Stomach (tissue), 8 donors: ENCODE measurements at regions not wholly inside any gene's neighbourhood (a gene's known extent, or its start where the extent isn't known, plus 50 kb on each side); places are given as distances from the start of the nearest gene placed in this dataset.

Experiments
- DNase-seq, 2 donors: peaks; one replicate each; pipeline versions ENCODE4 v3.0.0 to v3.0.0-alpha.2; 2013 to 2019
- H3K27ac ChIP-seq, 5 donors: fragments of 200-600 bp in 4 of 5; sonication (generic) in 4 of 5; one replicate each; pipeline ENCODE4 v1.5.1; 2013 to 2019; ENCODE audit warnings: mild to moderate bottlenecking in 1 of 5, moderate library complexity in 1 of 5
- H3K27me3 ChIP-seq, 3 donors: fragments of 200-600 bp; sonication (generic); one replicate each; pipeline ENCODE4 v1.5.1; 2017 to 2019; ENCODE audit warnings: mixed run types in 1 of 3
- H3K36me3 ChIP-seq, 4 donors: fragments of 200-600 bp; sonication (generic); 1 replicate in 3 of 4; 2 replicates in 1 of 4; pipeline ENCODE4 v1.5.1; 2016 to 2019
- H3K4me1 ChIP-seq, 4 donors: fragments of 200-600 bp; sonication (generic); one replicate each; pipeline ENCODE4 v1.5.1; 2016 to 2019
- H3K4me3 ChIP-seq, 4 donors: fragments of 200-600 bp; sonication (generic) in 3 of 4; one replicate each; pipeline ENCODE4 v1.5.1; 2016 to 2019; ENCODE audit warnings: mild to moderate bottlenecking in 1 of 4
- H3K9me3 ChIP-seq, 4 donors: fragments of 200-600 bp; sonication (generic); one replicate each; pipeline ENCODE4 v1.5.1; 2016 to 2019
- EP300 ChIP-seq: sonication (generic); formaldehyde crosslinking; IDR thresholded peaks from one replicate; pipeline ENCODE4 v1.6.1; 2017; ENCODE audit warnings: antibody characterized with exemption
- POLR2A ChIP-seq, 4 donors: fragments of 450-650 bp; IDR thresholded peaks; one replicate each; pipeline ENCODE4 v1.6.1; 2016; ENCODE audit warnings: antibody characterized with exemption in 4 of 4, control low read depth in 2 of 4, mild to moderate bottlenecking in 1 of 4, moderate library complexity in 1 of 4
- POLR2AphosphoS5 ChIP-seq, 3 donors: sonication (generic); formaldehyde crosslinking; IDR thresholded peaks; one replicate each; pipeline ENCODE4 v1.6.1; 2016; ENCODE audit warnings: antibody characterized with exemption in 3 of 3
- WGBS, 5 donors: extraction: QIAGEN DNeasy Blood & Tissue Kit in 3 of 5; methylation state at CpG; one replicate each; pipeline versions ENCODE4 v1.1.5 to v1.1.7; 2013 to 2018; 5-methylcytosine and 5-hydroxymethylcytosine counted together
- intact Hi-C: fragments of 100-400 bp; cut with DNase I; formaldehyde crosslinking; loops from one replicate; pipeline ENCODE4 v1.15.1; 2023; ENCODE audit warnings: low total_unique reads
- TF ChIP-seq, protein P1 (sequence below), 7 experiments: fragments of 450-650 bp in 4 of 7; fragments of 200-600 bp in 3 of 7; sonication (generic) in 3 of 7; IDR thresholded peaks; one replicate each; pipeline ENCODE4 v1.5.1; 2016 to 2019; ENCODE audit warnings: antibody characterized with exemption in 7 of 7, control low read depth in 2 of 7, mild to moderate bottlenecking in 1 of 7
- donor health status: healthy with polysubstance abuse.
- donor health status: Bipolar disorder and iron deficiency.
- donor health status: healthy.

DNA sequence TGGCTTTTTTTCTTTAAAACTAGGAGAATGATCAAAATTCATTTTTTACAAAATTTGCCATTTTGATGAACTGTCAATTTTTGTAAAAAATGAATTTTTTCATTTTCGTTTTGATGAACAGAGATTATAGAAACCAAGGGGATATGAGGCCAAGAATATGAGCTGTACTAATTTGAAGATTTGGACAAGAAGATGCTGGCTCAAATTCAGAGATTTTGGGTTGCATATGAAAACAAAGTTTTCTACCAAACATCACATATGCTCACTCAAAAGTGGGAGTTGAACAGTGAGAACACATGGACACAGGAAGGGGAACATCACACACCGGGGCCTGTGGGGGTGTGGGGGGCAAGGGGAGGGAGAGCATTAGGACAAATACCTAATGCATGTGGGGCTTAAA is 230.7 kb downstream of the SNAPC1 start:
- intact Hi-C loops = no loop called here
- H3K4me3 ChIP-seq = no peak overlapping the region
- H3K36me3 ChIP-seq = no peaks in the 10 kb centered on the region
- no peaks in the 10 kb centered on the region for H3K4me1 ChIP-seq
- H3K27me3 ChIP-seq = peaks cover 0 to 4% (median 0%) of the 10 kb centered on the region in 3 donors
- WGBS, 5 donors = 58 to 76% (median 64%) methylated on average over 2 of the region's 2 CpGs
- no peak for TF ChIP-seq POLR2A (IDR thresholded peaks at IDR 0.05)
- TF ChIP-seq, protein P1, sequence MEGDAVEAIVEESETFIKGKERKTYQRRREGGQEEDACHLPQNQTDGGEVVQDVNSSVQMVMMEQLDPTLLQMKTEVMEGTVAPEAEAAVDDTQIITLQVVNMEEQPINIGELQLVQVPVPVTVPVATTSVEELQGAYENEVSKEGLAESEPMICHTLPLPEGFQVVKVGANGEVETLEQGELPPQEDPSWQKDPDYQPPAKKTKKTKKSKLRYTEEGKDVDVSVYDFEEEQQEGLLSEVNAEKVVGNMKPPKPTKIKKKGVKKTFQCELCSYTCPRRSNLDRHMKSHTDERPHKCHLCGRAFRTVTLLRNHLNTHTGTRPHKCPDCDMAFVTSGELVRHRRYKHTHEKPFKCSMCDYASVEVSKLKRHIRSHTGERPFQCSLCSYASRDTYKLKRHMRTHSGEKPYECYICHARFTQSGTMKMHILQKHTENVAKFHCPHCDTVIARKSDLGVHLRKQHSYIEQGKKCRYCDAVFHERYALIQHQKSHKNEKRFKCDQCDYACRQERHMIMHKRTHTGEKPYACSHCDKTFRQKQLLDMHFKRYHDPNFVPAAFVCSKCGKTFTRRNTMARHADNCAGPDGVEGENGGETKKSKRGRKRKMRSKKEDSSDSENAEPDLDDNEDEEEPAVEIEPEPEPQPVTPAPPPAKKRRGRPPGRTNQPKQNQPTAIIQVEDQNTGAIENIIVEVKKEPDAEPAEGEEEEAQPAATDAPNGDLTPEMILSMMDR (IDR thresholded peaks at IDR 0.05) = no peak
- H3K27ac ChIP-seq = no peak overlapping the region
- no peak for DNase-seq
- no peaks in the 10 kb centered on the region for H3K9me3 ChIP-seq

DNA sequence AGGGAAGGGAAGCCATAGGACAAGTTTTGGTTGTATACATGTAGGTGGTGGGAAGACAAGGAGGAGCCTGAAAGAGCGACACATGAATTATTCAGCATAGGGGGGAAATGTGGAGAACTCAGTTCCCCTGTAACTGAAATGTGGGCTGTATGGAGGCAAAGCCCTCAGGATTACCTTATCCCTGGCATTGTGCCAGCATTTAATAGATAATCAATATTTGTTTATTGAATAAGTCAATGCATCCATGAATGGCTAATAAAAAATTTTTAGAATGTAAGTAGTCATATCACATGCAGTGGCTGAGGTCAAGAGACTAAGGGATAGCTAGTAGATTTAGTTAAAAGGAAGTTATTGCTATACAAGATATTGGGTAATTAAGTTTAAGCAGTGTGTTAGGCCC is 232.4 kb downstream of the SNAPC1 start:
- TF ChIP-seq POLR2A (IDR thresholded peaks at IDR 0.05) (no peak), POLR2AphosphoS5 (IDR thresholded peaks at IDR 0.05) (no peak), EP300 (no peak)
- TF ChIP-seq, protein P1 (IDR thresholded peaks at IDR 0.05) = no peak
- no peaks in the 10 kb centered on the region for H3K4me1 ChIP-seq
- intact Hi-C loops = no loop called here
- no peak overlapping the region for H3K27ac ChIP-seq
- no peak for DNase-seq
- WGBS, 5 donors = 88 to 98% (median 96%) methylated on average over 1 of the region's 1 CpG
- no peak overlapping the region for H3K4me3 ChIP-seq
- no peaks in the 10 kb centered on the region for H3K9me3 ChIP-seq
- peaks cover 0 to 4% (median 0%) of the 10 kb centered on the region in 3 donors for H3K27me3 ChIP-seq
- no peaks in the 10 kb centered on the region for H3K36me3 ChIP-seq

DNA sequence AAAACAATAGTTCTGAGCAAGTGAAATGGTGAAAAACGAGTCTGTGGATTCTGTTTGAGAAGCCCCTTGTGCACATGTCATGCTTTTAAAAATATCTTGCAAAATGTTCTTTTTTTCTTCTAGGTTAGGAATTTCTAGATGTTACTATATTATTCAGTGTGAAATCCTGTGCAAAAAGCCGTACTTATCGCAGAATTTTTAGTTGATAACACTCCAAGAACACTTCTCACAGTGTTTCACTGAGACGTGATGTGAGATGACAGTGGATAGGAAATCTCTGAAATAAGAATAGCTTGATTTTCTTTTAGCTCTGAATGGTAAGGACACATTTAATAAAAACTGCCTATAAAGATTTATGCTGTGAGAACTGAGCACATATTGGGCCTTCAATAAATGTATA is 234.5 kb downstream of the SNAPC1 start:
- no peak overlapping the region for H3K4me3 ChIP-seq
- DNase-seq = no peak
- H3K9me3 ChIP-seq = no peaks in the 10 kb centered on the region
- peaks cover 0 to 4% (median 0%) of the 10 kb centered on the region in 3 donors for H3K27me3 ChIP-seq
- intact Hi-C loops = no loop called here
- no peak overlapping the region for H3K27ac ChIP-seq
- TF ChIP-seq EP300 = no peak
- TF ChIP-seq POLR2AphosphoS5 (IDR thresholded peaks at IDR 0.05) = no peak
- TF ChIP-seq, protein P1 (IDR thresholded peaks at IDR 0.05) = no peak
- TF ChIP-seq POLR2A (IDR thresholded peaks at IDR 0.05) = no peak
- WGBS, 5 donors = 75 to 85% (median 83%) methylated on average over 4 of the region's 4 CpGs
- H3K36me3 ChIP-seq = no peaks in the 10 kb centered on the region
- H3K4me1 ChIP-seq = no peaks in the 10 kb centered on the region

DNA sequence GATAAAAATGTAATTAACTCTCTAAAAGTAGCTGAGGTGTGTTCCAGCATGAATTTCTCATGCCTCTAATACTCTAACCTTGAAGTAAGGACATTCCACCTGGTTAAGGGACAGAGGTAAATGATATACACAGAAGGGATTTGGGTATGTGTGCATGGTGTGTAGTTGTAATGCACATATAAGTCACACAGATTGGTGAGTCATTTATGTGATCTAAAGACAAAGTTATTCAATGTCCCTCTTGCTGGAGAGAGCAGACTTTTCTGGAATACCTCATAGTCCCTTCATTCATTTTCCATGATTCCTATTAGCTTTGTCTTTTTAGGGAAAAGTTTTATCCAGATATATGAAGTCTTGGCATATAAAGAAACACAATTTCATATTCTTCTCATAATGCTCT is 234.9 kb downstream of the SNAPC1 start:
- H3K9me3 ChIP-seq = no peaks in the 10 kb centered on the region
- TF ChIP-seq POLR2AphosphoS5 (IDR thresholded peaks at IDR 0.05) (no peak), EP300 (no peak), POLR2A (IDR thresholded peaks at IDR 0.05) (no peak)
- TF ChIP-seq, protein P1 (IDR thresholded peaks at IDR 0.05) = no peak
- H3K27me3 ChIP-seq = peaks cover 0 to 2% (median 0%) of the 10 kb centered on the region in 3 donors
- DNase-seq = no peak
- no peak overlapping the region for H3K4me3 ChIP-seq
- no peaks in the 10 kb centered on the region for H3K4me1 ChIP-seq
- intact Hi-C loops = no loop called here
- H3K36me3 ChIP-seq = no peaks in the 10 kb centered on the region
- H3K27ac ChIP-seq = no peak overlapping the region
